HL-60/S4 treated with phorbol 12-myristate 13-acetate at 8.2 ng/mL for 4 days and 3 days (cell line): ENCODE measurements at regions not wholly inside any gene's neighbourhood (a gene's known extent, or its start where the extent isn't known, plus 50 kb on each side); places are given as distances from the start of the nearest gene placed in this dataset.

Experiments used
- in situ Hi-C: fragments of 300-500 bp; cut with MboI; formaldehyde crosslinking; loops from 2 replicates; pipeline ENCODE4 v1.15.0; 2022; ENCODE audit warnings: low sequenced_read_pairs

GRCh38 chr22:34861787-34862186, 204.2 kb upstream of the ISX start:
- in situ Hi-C loops: no loop called here

DNA sequence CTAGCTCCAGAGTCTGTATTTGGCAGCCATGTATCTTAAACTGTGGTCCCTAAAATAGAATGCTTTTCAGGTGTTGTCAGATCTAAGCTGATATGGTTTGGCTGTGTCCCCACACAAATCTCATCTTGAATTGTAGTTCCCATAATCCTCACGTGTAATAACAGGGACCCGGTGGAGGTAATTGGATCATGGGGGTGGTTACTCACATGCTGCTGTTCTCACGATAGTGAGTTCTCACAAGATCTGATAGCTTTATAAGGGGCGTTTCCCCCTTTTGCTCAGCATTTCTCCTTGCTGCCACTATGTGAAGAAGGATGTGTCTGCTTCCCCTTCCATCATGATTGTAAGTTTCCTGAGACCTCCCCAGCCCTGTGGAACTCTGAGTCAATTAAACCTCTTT, 199.9 kb upstream of the ISX start:
- in situ Hi-C loops: no loop called here

GRCh38 chr22:34866495-34867131, 199.3 kb upstream of the ISX start:
- in situ Hi-C loops: no loop called here

DNA sequence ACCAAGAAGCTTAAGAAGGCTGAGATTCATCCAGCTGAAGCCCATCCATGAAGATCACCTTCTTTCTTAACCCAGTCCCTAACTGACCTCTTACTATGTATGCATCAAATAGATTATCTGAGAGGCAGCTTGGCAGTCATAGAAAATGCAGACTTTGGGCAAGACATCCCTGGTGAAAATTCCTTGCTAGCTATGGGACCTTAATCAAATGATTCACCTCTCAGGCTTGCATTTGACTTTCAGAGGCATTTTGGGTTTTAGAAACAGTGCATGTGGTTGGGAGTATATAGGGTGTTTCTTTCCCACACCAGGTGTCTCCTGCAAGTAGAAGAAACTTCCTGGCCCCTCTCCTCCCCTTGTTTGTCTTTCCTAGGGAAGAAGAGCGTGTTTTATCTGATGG, 188.5 kb upstream of the ISX start:
- in situ Hi-C loops: no loop called here

- in situ Hi-C loops: no loop called here
These were observed 187.8 kb upstream of the ISX start for GRCh38 chr22:34878171-34878570.

DNA sequence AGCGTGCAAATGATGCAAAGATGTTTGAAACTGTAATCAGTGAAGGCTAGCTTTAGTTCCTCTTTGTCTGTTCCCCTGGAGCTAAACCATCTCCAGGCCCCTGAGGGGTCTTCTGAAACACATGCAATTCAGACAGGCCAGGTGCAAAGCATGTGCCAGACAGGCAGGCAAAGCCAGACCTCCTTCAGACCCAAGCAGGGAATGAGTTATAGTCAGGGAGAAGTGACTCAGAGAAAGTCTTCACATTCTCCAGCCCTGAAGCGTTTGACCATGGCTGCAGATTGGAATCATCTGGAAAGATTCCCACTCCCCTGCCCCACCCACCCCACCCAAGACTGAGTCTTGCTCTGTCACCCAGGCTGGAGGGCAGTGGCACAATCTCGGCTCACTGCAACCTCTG, 187.0 kb upstream of the ISX start:
- in situ Hi-C loops: no loop called here

GRCh38 chr22:34880662-34881061, 185.3 kb upstream of the ISX start:
- in situ Hi-C loops: no loop called here

GRCh38 chr22:34881453-34881852, 184.5 kb upstream of the ISX start:
- in situ Hi-C loops: no loop called here

DNA sequence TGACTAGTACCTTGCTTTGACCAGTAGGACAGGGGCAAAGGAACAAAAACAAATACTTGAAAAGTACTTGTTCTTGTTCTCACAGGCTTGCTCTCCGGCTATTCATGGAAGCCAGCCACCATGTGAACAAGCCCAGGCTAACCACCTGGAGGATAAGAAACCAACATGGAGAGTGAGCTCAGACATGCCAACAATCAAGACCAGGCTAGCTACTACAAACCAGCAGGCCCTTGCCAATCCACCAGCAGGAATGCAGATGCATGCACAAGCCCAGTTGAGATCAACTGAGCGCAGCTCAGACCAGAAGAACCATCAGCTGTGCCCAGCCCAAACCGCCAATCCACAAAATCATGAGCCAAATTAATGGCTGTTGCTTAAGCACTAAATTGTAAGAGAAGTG, 180.1 kb upstream of the ISX start:
- in situ Hi-C loops: no loop called here

DNA sequence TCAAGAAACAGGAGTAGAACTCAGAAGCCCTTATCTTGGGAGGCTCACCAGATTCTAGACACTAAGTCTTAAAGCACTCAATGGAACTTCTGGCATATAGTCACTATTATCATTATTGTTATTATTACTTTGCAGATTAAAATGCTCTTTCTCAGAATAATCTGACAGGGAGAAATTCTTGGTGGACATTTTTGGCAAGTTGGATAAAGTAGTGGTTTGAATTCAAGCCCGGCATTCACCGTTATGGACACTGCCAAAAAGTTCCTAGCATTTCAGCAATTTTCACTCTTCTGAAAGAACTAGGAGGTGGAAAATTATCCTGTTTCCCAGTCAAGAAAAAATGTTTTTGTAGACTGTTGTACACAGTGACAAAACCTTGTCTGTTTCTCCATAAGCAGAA, 179.6 kb upstream of the ISX start:
- in situ Hi-C loops: no loop called here

DNA sequence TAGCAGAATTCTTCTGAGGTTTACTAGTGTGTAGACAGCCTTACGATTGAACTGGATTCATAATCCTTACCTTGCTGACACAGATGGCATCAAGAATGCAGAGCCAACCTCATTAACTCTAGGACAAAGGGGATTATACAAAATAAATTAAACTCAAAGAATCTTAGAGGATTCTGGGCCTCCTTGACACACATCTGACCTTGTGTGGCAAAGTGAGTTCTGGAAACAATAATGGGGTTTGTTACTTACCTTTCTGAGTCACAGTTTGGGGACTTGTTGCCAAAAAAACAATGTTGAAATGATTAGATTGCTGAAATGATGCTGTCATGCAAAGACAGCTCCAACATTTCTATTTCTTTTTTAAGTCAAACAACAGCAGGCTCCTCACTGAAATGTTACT, 179.1 kb upstream of the ISX start:
- in situ Hi-C loops: no loop called here

GRCh38 chr22:34897126-34897525, 168.8 kb upstream of the ISX start:
- in situ Hi-C loops: no loop called here

DNA sequence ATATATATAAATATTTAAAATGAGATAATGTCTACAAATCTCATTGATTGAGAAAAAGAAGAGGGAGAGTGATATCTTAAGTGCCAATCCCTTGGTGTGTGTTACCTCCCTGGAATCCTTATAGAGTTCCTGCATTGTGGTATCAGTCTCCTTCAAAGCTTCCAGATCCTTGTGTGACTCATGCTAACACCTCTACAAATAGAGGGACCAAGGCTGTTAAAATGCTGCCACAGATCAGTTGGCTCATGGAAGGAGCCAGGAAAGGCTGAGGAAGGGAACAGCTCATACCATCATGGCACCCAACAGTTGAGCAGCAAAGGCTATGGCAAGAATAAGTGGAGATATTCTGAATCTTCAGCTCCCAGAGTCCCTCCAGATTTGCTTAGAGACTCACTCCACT, 163.6 kb upstream of the ISX start:
- in situ Hi-C loops: no loop called here

DNA sequence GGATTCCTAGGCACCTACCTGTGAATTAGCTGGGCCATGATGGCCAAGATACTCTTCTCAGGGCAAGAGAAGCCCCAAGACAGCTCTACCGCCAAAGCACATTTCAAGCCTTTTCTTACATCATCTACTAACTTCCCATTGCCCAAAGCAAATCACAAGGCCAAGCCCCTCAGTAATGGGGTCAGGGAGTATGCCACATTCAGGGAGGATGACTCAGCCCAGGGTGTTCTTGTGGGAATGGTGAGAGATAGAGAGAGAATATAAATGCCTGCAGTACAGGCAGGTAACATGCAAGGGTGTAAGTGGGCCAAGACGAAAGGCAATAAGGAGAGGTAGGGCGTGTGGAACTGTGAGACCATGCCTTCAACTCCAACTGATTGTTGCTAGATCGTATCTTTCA, 162.5 kb upstream of the ISX start:
- in situ Hi-C loops: no loop called here

- in situ Hi-C loops: no loop called here
These were observed 161.5 kb upstream of the ISX start for GRCh38 chr22:34904486-34904885.

DNA sequence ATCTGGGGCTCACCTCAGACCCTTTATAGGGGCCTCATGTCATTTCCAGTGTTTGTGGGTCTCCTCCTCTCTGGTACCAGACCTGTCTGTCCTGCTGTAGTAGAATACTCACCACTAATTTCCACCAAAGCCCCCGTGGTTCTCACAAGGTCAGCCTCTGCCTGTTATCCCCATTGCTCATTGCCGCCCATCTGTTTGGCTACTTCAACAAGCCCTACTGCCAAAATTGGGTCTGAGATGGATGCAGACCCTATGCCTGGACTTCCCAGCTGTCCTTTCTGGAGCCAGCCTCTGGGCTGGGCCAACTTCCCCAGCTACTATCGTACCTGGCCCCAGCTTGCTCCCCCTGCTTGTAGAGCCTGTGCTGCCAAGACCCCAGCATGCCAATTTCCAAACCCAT, 152.1 kb upstream of the ISX start:
- in situ Hi-C loops: no loop called here

GRCh38 chr22:34914846-34915245, 151.1 kb upstream of the ISX start:
- in situ Hi-C loops: no loop called here

DNA sequence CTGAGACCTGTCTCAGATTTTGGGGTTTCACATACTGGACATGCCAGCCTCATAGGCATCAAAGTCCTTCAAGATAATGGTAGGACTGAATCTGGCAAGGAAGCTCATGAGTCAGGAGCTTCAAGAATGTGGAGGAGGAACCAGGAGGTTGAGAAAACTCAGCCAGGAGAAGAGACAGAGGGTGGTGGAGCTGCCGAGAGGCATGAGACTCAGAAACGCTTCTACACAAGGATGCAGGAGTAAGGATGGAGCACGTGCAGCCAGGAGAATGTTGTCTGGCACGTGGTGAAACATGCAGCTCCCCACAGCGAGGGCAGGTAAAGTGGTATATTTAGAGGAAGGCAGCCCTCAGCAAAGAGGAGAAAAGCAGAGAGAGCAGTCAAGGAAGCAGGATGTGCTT, 148.7 kb upstream of the ISX start:
- in situ Hi-C loops: no loop called here

GRCh38 chr22:34931026-34931425, 134.9 kb upstream of the ISX start:
- in situ Hi-C loops: no loop called here

DNA sequence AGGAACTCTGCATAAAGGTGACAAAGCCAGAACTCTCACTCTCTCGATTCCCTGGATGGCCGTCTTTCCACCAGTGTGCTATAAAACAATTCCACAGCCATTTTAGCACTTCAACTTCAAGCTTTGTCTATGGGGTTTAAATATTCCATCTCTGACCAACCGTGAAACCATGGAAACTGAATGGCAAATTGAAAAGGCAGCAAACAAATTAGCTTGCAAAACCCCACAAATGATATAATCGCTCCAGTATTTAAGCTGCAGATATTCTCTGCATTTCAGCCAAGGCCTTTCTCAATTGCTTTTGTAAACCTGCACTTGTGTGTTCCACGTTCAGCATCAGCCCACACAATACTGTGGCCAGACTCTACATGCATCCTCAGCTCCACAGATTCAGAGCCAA, 131.7 kb upstream of the ISX start:
- in situ Hi-C loops: no loop called here

- in situ Hi-C loops: no loop called here
These were observed 122.1 kb upstream of the ISX start for GRCh38 chr22:34943830-34944229.

DNA sequence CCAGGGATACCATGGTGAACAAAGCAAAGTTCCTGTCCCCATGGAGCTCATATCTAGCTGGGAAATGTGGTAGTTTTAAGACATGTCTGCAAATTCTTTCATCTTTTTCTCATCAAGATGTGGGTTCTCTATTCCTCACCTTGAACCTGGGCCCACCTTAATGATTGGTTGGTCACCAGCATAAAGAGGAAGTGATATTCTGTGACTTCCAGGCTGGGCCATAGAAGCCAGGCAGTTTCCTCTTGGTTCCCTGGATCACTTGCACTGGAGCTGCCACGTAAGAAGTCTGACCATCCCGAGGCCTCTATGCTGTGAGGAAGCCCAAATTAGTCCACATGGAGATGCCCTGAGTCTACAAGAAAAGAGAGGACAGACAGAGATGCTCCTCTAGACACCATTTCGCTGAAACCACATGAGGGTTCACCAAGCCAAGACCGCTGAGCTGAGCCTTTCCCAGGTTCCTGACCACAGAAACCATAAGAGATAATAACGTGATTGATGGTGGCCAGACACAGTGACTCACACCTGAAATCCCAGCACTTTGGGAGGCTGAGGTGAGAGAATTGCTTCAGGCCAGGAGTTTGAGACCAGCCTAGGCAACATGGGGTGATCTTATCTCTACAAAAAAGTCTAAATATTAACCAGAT, 119.5 kb upstream of the ISX start:
- in situ Hi-C loops: no loop called here

GRCh38 chr22:34950489-34950888, 115.5 kb upstream of the ISX start:
- in situ Hi-C loops: no loop called here
